ENCODE measurements at regions not wholly inside any gene's neighbourhood (a gene's known extent, or its start where the extent isn't known, plus 50 kb on each side); places are given as distances from the start of the nearest gene placed in this dataset.
"Not testable (repeated sequence)": the region's sequence is repeated elsewhere in the genome, so short reads cannot be mapped to it uniquely, and the experiment has no call there.

DNA sequence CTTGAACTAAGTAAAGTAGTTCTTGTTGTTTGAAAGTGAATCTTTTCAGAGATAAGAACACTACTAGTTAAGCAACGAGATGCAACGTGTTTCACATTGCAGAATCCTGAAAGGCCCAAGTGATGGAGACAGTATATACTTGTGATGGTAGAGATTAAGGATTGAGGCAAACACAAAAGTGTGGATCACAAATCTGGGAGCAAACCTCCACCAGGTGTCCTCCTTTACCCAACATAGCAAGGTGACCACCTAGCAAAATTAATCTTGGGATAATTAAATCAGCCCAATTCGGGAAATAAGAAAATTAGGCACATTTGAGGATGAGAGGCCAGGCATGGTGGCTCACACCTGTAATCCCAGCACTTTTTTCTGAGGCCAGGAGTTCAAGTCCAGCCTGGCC, 563.9 kb downstream of the DACH1 start:
- no peak for DNase-seq (ENCODE audit: low read depth)

DNA sequence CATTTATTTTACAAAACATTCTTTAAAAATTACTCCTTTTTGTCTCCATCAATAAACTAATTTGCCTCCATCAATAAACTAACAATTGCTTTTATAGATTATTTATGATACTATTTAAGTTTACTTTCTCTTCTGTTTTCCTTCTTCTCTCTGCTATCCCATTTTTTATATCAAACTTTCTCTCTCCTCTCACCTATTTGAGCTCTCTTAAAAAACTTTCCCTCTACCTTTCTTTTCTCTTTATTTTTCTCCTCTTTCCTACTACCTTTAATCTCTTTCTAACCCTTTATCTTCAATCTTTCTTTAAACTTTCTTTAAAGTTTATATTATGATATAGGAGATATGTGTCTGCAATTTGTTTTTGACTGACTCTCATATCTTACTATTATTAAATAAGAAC, 566.4 kb downstream of the DACH1 start:
- DNase-seq (ENCODE audit: low read depth) = no peak

DNA sequence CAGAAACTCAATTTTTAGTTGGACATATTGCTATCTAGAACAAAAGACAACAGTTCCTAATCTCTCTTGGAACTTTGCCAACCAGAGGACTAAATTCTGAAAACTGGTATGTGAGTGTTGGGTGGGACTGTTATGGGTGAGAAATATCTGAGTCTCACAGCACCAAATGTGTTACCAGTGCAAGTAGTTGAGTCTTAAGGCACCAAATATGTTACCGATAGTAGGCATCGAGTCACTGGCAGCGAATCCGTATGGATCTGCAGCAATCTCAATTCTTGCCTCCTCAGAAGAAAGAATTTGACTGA, 575.2 kb downstream of the DACH1 start:
- no peak for DNase-seq (ENCODE audit: low read depth)

DNA sequence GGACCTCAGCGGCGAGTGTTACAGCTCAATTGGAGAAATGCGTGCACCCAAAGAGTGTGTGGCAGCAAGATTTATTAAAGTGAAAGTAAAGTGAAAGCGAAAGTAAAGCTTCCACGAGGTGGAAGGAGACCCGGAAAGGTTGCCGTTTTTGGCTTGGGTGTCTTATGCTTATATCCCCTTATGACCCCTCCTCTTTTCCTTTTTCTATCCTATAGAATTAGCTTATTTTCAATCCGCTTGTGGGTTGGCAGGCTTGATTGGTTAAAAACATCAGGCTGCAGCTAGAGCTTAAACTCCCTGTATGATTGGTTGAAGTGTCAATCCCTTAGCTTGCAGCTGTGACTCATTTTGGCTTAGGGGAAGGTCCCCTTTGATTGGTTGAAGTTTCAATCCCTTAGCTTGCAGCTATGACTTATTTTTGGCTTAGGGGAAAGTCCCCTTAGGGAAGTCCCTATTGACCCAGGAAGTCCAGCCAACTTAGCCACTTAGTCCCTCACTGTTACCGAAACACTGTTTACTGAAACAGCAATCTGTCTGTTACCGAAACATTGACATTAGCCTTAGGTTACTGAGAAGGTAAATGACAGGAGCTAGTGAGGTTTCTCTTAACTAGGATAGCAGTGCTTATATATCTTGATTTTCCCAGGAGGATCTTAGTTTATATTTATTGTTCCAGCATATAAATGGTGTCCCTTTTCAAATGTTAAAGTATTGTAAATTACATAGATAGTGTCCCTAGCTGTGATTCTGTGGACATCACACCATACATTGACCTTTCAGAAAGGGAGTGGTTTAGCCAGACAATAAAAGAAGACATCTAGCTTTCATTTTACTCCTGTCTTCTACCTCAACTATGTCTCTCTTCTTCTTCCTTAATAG, 575.8 kb downstream of the DACH1 start:
- peak; percentile 16 for DNase-seq (ENCODE audit: low read depth)

DNA sequence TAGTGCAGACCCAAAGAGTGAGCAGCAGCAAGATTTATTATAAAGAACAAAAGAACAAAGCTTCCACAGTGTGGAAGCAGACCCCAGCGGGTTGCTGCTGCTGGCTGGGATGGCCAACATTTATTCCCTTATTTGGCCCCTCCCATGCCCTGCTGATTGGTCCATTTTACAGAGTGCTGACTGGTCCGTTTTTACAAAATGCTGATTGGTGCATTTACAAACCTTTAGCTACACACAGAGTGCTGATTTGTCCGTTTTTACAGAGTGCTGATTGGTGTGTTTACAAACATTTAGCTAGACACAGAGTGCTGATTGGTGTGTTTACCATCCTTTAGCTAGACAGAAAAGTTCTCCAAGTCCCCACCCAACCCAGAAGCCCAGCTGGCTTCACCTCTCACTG, 577.0 kb downstream of the DACH1 start:
- DNase-seq (ENCODE audit: low read depth) = not testable (repeated sequence)

DNA sequence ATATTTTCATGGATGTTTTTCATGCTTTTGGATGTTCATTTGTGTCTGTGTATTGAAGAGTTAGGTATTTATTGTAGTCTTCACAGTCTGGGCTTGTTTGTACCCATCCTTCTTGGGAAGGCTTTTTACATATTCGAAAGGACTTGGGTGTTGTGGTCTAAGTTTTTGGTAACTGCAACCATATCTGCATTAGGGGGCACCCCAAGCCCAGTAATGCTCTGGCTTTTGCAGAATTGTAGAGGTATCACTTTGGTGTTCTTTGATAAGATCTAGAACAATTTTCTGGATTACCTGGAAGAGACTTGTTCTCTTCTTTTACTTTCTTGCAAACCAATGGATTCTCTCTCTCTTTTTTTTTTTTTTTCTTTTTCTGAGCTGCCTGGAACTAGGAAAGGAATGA, 581.3 kb downstream of the DACH1 start:
- no peak for DNase-seq (ENCODE audit: low read depth)

DNA sequence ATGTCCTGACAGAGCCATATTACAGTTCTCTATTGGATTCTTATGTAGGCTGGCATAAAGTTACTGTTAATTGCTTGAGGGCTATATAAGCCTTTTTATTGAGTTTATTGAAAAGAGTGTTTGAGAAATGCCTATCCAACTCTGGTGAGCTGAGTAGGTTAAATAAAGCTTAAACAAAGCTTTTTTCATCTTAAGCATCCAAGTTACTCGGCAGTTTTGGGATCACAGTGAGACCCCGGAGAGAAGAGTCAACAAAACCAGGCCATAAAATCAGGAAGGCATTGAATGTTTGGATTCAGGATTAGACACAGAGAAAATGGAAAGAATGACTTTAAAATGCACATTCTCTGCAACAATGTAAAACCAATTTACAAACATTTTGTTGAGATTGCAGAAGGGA, 588.5 kb downstream of the DACH1 start:
- no peak for DNase-seq (ENCODE audit: low read depth)

DNA sequence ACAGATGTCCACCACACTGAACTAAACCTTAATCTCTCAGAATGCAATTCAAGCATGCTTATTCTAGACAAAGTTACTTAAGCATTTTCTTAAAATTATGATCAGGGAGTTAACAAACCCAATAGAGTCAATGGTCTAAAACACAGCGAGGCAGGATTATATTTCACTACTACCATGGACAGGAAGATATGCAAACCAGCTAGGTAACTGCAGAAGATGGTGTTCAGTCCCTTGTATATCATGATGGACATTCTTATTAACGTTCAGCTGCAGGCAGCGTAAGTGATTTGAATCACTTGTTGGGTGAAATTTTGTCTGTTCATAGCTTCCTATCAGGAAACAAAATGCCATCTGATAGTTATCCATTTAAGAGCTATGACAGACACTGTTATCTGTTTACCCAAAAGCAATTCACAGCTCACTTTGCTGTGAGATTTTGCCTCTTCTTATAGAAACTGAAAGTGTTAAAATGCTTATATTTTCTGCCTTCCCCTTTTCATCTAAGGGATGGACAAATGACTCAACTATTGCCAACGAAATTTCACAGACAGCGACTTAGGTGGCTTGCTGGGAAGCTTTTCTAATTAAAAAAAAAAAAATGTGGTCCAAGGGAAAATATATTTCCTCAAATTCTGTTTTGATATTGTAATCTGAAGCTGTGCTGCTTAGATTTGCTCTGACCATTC, 591.9 kb downstream of the DACH1 start:
- no peak for DNase-seq (ENCODE audit: low read depth)

DNA sequence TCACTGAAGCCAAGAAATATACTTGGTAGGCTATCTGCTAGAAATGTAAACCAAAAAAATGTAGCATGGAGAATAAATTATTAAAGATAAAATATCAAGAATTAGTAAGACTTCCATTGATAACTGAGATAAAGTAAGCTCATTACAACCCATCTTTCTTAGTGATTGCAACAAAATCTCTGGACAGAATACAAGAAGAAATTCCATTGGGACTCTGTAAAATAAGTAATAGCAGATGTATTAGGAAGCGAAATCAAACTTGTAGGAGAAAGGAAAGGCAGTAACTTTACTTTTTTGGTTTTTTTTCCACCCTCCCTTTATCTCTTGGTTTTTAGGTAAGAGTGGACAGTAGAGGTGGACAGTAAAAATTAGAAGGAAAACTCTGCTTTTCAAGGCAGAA, 605.7 kb downstream of the DACH1 start:
- no peak for DNase-seq (ENCODE audit: low read depth)

DNA sequence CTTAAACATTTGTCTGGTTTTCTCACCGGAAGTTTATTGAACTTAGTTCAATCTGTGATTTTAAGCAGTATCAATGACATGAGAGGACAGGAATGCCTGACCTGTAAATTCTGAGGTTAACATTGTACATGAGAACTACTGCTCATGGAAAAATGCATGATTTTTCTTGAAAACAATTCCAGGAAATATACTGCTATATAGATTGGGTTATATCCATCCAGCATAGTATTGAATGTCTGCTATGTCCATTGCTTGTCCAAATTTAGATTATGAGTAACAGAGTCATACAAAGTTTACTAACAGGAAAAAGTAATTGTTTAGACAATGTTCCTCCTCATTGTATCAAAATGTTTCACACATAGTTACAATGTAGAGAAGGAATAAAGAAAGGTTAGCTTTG, 606.8 kb downstream of the DACH1 start:
- DNase-seq (ENCODE audit: low read depth) = no peak

DNA sequence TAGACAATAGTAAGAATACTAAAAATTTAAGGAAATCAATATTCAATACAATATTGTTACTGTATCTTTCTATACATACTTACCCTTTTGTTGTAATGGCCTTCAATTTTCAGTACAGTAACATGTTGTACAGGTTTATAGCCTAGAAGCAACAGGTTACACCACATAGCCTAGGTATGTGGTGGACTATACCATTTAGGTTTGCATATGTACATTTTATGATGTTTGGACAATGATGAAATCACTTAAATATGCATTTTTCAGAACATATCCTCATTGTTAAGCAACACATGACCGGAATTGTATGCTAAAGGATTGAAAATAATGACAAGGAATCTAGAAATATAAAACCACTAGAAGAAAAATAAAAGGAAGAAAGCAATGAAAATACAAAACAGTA, 611.4 kb downstream of the DACH1 start:
- DNase-seq (ENCODE audit: low read depth) = no peak

DNA sequence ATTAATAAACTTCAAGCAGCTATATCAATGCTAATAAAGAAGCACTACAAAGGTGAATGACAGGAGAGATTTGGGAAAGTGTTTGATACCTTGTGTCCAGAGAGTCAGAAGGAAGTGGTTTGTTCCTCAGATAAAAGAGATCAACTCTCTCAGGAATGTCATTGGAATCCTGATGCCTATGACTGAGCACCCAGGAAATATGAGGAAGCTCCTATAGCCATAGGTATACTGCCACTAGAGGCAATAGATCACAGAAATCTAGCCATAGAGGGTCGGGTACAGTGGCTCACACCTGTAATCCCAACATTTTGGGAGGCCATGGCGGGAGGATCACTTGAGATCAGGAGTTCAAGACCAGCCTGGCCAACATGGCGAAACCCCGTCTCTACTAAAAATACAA, 612.6 kb downstream of the DACH1 start:
- DNase-seq (ENCODE audit: low read depth) = no peak

DNA sequence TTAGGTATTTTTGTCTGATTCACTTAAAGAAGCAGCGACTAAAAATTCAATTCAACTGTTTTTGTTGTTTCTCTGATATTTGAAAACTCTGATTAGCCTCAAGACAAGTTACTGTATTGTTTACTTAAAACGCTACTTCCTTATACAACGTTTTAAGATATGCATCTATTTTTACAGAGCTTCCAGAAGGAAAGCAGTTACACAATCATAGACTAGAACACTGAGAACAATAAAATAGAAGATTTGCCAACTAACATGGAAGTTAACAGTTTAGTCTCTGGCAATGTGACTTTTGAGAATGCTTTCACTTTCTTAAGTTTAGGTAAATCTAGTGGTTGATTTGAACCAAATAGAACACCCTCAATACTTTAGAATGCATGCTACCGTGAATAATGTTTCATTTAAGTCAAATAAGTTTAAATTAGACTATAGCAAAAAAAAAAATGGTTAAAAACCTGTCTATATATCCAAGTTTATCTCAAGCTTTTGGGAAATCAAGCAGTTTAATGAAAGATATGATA, 614.8 kb downstream of the DACH1 start:
- DNase-seq (ENCODE audit: low read depth) = no peak

DNA sequence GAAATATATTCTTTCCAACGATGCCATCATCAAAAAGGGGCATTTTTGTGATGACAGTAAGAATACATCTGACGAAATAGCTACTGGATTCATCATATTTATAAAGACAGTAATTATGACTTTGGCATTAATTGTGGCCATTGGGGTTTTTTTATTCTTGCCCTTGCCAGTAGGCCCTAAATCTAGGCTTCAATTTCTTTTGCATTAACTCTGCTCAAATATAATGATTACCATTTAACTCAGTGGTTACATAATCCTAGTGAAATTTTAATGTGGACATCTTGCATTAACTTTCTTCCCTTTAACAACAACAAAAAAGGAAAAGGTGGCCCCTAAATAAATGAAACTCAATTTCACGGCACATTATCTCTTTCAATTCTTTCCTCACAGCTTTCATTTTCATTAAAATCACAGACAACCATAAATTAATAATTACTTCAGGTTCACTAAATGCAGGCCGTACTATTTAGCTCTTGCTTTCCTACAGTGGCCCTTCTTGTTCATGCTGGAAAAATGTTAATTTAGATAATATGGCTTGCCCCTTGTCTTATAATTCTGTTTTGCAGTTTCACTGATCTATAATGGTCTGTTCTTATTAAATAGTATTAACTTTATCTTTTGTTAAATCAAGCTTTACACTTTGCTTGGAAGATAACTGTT, 615.6 kb downstream of the DACH1 start:
- DNase-seq (ENCODE audit: low read depth) = no peak

DNA sequence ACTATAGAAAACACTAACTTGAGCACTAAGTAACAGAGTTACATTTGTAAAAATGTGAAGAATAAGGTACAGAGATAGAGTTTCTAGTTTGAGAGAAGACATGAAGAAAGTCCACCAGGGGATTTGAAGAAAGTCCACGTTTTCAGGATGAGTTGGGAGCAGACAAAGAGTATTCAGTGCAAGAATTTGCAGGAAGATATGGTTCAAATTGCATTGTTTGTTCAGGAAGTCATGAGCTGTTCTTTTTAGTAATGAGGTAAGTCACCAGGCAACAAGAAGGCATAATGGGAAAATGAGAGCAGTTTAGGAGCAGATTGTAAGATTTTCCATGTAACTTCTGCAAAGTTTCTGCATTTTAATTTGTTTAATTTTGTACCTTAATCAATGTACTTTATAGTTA, 618.0 kb downstream of the DACH1 start:
- DNase-seq (ENCODE audit: low read depth) = no peak

DNA sequence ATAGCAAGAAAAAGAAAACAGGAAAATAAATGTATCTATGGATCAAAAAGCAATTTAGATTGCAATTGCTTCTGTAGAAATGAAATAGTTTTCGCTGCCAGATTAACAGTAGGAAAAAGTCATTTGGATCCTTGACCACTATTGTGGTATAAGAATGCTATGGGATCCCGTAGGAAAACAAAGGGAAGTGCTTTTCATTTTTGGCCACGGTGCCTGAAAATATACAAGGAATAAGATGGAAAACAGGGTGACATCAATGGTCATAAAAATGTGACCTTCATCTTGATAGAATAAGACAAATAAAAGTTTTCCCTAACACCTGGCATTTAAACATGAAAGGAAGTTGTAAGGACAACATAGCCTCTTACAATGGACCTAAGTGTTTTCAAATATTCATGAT, 622.8 kb downstream of the DACH1 start:
- no peak for DNase-seq (ENCODE audit: low read depth)

DNA sequence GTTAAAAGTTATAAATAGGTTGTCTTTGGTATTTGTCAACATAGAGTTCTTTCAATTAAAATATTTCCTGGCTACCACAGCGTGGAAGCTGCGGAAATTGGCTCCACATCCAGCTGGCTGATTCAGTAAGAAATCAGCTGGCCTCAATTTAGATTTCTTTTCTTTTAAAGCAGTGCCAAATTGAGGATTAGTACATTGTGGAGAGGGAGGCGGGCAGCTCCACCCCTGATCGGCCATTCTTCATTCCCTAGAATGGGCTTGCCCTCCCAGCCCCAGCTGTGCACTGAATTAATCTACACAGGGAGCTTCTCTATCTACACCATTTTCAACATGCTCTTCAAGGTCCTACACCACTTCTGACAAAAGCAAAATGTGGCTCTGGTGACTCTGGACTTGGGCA, 624.8 kb downstream of the DACH1 start:
- no peak for DNase-seq (ENCODE audit: low read depth)

DNA sequence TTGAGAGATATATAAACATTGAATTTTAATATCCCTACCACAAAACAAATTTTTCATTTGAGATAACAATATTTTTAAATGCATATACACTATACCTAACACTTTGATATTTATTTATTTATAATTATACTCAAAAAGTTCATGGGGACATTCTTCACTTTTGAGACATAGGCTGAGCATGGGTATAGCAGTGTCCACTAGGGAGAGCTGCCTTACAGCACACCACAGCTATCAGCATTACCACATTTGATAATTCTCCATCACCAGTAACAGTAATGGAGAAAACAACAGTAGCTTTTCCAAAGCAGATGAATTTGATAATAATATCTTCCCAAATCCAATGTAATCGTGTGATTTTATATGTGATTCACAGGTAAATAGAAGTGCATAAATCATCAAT, 626.1 kb downstream of the DACH1 start:
- no peak for DNase-seq (ENCODE audit: low read depth)

DNA sequence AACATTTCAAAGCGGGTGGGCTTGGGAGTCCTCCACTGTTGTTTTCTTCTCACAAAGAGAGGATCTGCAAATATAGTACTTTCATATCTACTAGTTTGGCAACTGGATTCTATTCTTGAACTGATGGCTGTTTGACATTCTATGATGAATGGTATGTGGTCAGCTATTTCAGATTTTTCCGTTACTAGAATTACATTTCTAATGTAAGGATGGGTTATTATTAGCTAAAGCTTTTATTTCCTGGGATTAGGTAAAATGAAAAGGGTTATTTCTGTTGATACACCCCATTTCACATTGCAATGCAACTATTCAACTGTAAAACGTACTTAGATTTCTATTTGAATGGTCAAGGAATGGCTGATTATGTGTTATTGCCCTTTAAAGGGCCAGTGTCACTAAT, 629.7 kb downstream of the DACH1 start:
- no peak for DNase-seq (ENCODE audit: low read depth)

DNA sequence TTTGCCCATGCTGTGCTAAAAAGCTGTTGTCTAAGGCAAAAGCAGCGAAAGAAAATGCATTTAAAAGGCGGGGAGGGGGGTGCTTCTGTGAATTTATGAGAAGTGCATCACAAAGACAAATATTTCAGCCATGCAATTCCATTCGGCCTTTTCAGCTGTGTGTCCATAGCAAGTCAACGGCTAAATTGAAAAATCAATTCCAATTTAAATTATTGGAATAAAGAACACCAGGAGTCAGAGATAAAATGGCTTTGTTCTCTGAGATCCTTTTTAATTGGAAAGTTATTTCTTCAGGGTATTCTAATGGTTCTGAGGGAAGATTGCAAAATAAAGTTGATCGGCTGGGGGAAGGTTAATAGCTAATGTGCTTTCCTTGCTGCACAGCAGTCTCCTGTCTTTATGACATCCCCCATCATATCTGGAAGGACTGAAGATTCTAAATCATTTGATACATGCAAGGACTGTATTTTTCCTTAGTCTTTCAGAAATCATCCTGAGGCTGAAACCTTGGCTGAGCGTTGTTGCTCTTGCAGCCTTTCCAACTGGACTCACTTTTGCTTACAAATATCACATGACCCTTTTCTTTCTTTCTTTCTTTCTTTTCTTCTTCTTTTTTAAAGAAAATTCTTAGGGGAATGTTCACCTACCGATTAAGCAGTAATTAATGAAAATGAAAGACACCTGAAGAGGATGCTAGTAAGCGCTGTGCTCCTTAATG, 647.1 kb downstream of the DACH1 start:
- DNase-seq (ENCODE audit: low read depth) = no peak

DNA sequence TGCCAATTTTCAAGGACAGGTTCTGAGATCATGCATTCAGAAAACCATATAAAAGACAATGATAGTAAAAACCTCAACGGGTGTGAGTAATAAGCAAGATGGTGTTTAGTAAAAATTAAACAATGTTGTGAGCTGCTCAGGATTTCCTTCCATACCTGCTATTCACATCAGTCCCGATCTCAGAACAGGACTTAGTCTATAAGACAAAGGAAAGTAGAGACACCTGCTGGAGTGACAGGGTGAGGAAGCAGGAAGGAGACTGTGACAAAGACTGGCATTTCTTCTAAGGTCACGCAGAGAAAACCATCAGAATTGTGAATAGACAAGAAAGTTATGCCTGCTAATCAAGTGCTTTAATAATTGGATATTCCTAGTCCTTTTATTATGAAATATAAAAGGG, 648.0 kb downstream of the DACH1 start:
- DNase-seq (ENCODE audit: low read depth) = no peak

DNA sequence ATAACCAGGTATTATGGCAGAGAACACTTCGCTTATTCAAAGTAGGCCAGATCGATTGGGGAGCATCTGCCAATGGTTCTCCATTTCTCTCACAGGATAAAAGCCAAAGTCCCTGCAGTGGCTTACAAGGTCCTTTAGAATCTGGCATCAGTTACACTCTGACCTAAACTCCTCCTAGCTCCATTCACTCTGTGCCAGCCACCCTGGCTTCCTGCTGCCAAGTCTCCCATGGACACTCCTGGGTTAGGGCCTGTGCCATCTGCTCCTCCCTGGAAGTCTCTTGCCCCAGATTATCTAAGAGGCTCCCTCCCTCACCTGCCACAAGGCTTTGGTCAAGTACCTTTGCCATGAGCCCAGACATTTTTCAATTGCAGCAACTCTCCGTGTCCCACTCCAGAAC, 649.2 kb downstream of the DACH1 start:
- DNase-seq (ENCODE audit: low read depth) = no peak

DNA sequence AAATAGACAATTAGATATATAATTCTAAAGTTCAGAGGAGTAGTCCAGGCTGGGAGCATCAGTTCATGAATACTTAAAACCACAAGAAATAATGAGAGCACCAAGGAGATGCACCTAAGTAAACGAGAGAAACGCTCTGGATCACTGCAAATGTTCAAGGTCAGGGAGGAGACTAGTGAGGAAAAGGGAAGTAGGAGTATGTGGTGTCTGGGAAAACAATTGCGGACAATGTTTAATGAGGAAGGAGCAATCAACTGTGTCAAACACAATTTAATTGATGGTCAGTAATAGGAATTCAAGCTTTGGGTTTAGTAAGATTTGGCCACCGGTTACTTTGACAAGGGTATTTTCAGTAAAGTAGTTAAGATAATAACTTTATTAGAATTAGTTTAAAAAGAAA, 652.2 kb downstream of the DACH1 start:
- DNase-seq (ENCODE audit: low read depth) = no peak
